Gastroesophageal sphincter (tissue), 4 donors: ENCODE measurements at regions not wholly inside any gene's neighbourhood (a gene's known extent, or its start where the extent isn't known, plus 50 kb on each side); places are given as distances from the start of the nearest gene placed in this dataset.

ENCODE experiments used
- ATAC-seq: fragments of 150-250 bp; one replicate; pipeline ENCODE4 v1.9.1; 2016; ENCODE audit warnings: mild to moderate bottlenecking, moderate library complexity
- H3K27ac ChIP-seq, 4 donors: fragments of 200-600 bp; sonication (generic) in 3 of 4; 1 replicate in 3 of 4; 2 replicates in 1 of 4; pipeline ENCODE4 v1.5.1; 2016 to 2019
- H3K27me3 ChIP-seq: fragments of 200-600 bp; sonication (generic); one replicate; pipeline ENCODE4 v1.5.1; 2019
- H3K36me3 ChIP-seq, 2 donors: fragments of 200-600 bp; sonication (generic); one replicate each; pipeline ENCODE4 v1.5.1; 2019; ENCODE audit warnings: control low read depth in 1 of 2
- H3K4me1 ChIP-seq, 3 donors: fragments of 200-600 bp; sonication (generic); 1 replicate in 2 of 3; 2 replicates in 1 of 3; pipeline ENCODE4 v1.5.1; 2016 to 2019; ENCODE audit warnings: control low read depth in 2 of 3
- H3K4me3 ChIP-seq, 2 donors: fragments of 200-600 bp; sonication (generic); one replicate each; pipeline ENCODE4 v1.5.1; 2019; ENCODE audit warnings: mild to moderate bottlenecking in 1 of 2, moderate library complexity in 1 of 2
- H3K9me3 ChIP-seq, 3 donors: fragments of 200-600 bp; sonication (generic); one replicate each; pipeline ENCODE4 v1.5.1; 2017 to 2019; ENCODE audit warnings: control low read depth in 2 of 3
- EP300 ChIP-seq: sonication (generic); formaldehyde crosslinking; IDR thresholded peaks from one replicate; pipeline ENCODE4 v1.6.1; 2017; ENCODE audit warnings: antibody characterized with exemption, mild to moderate bottlenecking
- POLR2A ChIP-seq, 2 donors: fragments of 450-650 bp; IDR thresholded peaks; one replicate each; pipeline ENCODE4 v1.6.1; 2017; ENCODE audit warnings: antibody characterized with exemption in 2 of 2, mild to moderate bottlenecking in 2 of 2, moderate library complexity in 1 of 2
- POLR2AphosphoS5 ChIP-seq: sonication (generic); formaldehyde crosslinking; IDR thresholded peaks from one replicate; pipeline ENCODE4 v1.6.1; 2017; ENCODE audit warnings: antibody characterized with exemption
- WGBS, 2 donors: methylation state at CpG; one replicate each; pipeline ENCODE4 v1.1.5; 2018; ENCODE audit warnings: low coverage in 1 of 2; 5-methylcytosine and 5-hydroxymethylcytosine counted together
- TF ChIP-seq, protein P1 (sequence below), 4 experiments: fragments of 200-600 bp in 2 of 4; fragments of 450-650 bp in 2 of 4; sonication (generic) in 1 of 4; IDR thresholded peaks; one replicate each; pipeline ENCODE4 v1.5.1; 2017 to 2019; ENCODE audit warnings: antibody characterized with exemption in 4 of 4, mild to moderate bottlenecking in 2 of 4, moderate library complexity in 2 of 4

DNA sequence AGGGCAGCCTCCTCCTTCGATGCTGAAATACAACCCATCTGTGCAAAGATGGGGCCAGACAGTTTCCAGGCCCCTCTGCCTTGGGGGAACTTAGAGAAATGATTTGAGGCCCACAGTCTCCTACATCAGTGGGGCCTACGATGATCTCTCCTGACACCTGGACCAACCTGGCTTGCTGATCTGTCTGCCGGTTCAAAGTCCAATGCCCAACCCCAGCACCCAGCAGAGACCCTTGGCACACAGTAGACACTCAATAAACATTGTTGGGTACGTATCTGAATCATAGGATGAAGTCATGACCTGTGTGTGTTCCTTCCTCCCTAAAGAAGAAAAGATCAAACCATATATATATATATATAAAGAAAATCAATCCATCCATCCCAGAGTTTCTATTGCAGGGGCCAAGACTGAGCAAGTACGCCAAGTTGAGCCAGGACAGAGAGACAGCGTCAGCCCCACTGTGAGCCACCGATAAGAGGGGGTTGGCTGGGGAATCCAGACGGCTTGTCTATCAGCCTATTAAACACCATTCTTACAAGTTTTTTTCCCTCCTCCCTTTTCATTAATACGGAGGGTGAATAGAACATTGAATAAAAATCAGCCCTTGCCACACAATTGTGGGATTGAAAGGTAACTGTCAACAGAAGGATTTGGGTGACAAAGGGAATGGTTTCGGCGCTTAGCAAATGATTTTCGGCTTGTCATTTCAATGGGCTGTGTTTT, 244.1 kb downstream of the MN1 start:
- ATAC-seq: no peak
- H3K4me3 ChIP-seq: no peak overlapping the region
- TF ChIP-seq POLR2A (IDR thresholded peaks at IDR 0.05): no peak
- peaks cover 0 to 6% (median 0%) of the 10 kb centered on the region in 3 donors for H3K9me3 ChIP-seq
- H3K27me3 ChIP-seq: no peaks in the 10 kb centered on the region
- H3K27ac ChIP-seq: no peak overlapping the region
- H3K36me3 ChIP-seq: no peaks in the 10 kb centered on the region
- WGBS, 2 donors: 80% methylated on average over 8 to 11 of the region's 12 CpGs
- peaks cover 0 to 8% (median 0%) of the 10 kb centered on the region in 3 donors for H3K4me1 ChIP-seq

DNA sequence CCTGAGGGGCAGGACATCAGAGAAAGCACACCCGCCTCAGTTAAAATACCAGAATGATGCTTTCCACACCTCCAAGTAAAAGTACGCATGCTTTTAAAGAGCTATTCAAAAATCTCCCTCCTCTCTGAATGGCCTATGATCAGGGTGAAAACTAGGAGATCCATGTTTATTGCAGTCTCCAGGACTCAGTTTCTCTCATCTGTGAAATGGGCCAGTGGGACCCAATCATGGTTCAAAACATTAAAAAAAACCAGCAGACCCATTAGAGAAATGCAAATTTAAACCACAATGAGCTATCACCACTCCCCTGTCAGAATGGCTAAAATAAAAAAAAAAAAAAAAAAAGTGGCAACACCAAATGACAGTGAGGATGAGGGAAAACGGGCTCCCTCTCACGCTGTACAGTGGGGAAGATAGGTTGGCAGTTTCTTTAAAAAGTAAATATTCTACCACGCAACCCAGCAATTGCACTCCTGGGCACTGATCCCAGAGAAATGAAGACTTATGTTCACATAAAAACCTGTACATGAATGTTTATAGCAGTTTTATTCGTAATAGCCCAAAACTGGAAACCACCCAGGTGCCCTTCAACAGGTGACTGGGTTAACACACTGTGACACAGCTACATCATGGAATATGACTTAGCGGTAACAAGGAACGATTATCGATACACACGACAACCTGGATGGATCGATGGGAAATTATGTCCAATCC, 242.7 kb downstream of the MN1 start:
- TF ChIP-seq POLR2A (IDR thresholded peaks at IDR 0.05) (no peak), POLR2AphosphoS5 (no peak), EP300 (no peak)
- TF ChIP-seq, protein P1, sequence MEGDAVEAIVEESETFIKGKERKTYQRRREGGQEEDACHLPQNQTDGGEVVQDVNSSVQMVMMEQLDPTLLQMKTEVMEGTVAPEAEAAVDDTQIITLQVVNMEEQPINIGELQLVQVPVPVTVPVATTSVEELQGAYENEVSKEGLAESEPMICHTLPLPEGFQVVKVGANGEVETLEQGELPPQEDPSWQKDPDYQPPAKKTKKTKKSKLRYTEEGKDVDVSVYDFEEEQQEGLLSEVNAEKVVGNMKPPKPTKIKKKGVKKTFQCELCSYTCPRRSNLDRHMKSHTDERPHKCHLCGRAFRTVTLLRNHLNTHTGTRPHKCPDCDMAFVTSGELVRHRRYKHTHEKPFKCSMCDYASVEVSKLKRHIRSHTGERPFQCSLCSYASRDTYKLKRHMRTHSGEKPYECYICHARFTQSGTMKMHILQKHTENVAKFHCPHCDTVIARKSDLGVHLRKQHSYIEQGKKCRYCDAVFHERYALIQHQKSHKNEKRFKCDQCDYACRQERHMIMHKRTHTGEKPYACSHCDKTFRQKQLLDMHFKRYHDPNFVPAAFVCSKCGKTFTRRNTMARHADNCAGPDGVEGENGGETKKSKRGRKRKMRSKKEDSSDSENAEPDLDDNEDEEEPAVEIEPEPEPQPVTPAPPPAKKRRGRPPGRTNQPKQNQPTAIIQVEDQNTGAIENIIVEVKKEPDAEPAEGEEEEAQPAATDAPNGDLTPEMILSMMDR (IDR thresholded peaks at IDR 0.05): no peak

DNA sequence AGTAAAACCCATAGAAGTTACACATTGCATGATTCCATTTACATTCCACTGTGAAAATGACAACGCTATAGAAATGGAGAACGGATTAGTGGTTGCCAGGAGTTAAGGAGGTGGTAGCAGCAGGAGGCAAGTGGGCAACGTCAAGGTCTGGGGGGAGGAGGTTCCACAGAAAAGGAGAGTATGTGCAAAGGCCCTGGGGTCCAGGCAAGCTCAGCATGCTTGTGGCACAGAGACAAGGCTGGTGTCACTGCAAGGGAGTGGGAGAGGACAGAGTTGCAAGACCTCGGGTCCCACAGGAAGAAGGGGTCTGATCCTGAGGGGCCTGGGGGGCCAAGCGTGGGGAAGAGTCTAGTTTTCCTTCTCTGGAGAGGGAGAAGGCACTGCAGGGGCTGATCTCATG, 240.8 kb downstream of the MN1 start:
- Histone ChIP-seq H3K9me3 (peaks cover 0 to 6% (median 0%) of the 10 kb centered on the region in 3 donors), H3K4me1 (no peaks in the 10 kb centered on the region), H3K27me3 (peaks cover 4% of the 10 kb centered on the region), H3K27ac (no peak overlapping the region), H3K4me3 (no peak overlapping the region), H3K36me3 (no peaks in the 10 kb centered on the region)
- ATAC-seq: no peak
- no peak for TF ChIP-seq POLR2AphosphoS5
- TF ChIP-seq EP300: no peak
- TF ChIP-seq, protein P1 (IDR thresholded peaks at IDR 0.05): no peak
- TF ChIP-seq POLR2A (IDR thresholded peaks at IDR 0.05): no peak
- WGBS, 2 donors: 92% methylated on average over 4 of the region's 5 CpGs; no CpG with 5 or more reads in 1 of the 2 donors

More for the DNA sequence above, 242.7 kb downstream of the MN1 start:
- ATAC-seq: no peak
- Histone ChIP-seq H3K36me3 (no peaks in the 10 kb centered on the region), H3K4me1 (peaks cover 0 to 8% (median 0%) of the 10 kb centered on the region in 3 donors), H3K4me3 (no peak overlapping the region), H3K9me3 (no peaks in the 10 kb centered on the region), H3K27me3 (peaks cover under 1% of the 10 kb centered on the region), H3K27ac (no peak overlapping the region)
- 57 to 61% methylated on average over 9 to 10 of the region's 11 CpGs for WGBS, 2 donors

DNA sequence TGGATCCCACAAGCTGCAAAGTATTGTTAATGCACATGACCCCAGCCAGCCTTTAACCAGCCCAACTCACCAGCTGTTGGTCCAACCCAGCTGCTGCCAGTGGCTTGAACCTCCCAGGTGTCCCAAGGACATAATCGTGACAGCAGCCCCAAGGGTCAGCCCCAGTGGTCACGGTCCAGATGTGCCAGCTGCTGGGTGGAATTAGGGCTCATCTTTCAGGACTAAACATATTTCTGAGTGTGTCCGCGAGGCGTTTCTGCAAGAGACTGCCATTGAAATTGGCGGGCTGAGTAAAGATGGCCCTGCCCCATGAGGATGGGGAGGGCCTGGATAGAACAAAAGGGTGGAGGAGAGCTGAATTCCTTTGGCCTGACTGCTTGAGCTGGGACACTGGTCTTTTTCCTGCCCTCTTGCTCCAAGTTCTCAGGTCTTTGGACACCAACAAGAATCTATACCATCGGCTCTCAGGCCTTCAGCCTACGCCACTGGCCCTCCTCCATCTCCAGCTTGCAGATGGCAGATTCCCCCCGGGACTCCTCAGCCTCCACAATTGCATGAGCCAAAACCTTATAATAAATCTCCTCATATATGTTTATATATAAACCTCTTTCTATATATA, 240.2 kb downstream of the MN1 start:
- ATAC-seq: no peak

DNA sequence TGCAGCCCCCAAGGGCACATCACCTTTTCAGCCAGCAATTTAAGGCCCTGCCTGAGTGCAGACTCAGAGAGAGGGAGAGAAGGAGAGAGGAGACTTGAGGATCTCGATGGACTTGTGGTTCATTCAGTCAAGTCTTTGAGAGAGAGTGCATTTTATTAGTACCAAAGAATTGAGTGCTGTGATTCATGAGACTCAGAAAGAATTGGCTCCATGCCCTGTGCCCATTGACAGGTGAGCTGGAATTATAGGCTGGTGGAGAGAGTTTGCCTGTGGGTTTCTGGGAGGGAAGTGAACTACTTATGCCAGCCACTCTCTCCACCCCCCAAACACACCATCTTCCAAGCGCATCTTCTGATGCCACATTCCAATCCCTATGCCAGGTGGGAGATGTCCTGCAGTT, 236.8 kb downstream of the MN1 start:
- Histone ChIP-seq H3K9me3 (peaks cover 0 to 6% (median 0%) of the 10 kb centered on the region in 3 donors), H3K4me3 (no peak overlapping the region), H3K4me1 (no peaks in the 10 kb centered on the region), H3K27me3 (peaks cover 4% of the 10 kb centered on the region), H3K36me3 (no peaks in the 10 kb centered on the region), H3K27ac (no peak overlapping the region)
- 100% methylated on average over 1 of the region's 2 CpGs; no CpG with 5 or more reads in 1 of the 2 donors for WGBS, 2 donors
- TF ChIP-seq POLR2AphosphoS5 (no peak), POLR2A (IDR thresholded peaks at IDR 0.05) (no peak), EP300 (no peak)
- TF ChIP-seq, protein P1 (IDR thresholded peaks at IDR 0.05): no peak
- ATAC-seq: no peak

More for the DNA sequence above, 240.2 kb downstream of the MN1 start:
- Histone ChIP-seq H3K36me3 (no peaks in the 10 kb centered on the region), H3K4me1 (no peaks in the 10 kb centered on the region), H3K27ac (no peak overlapping the region), H3K27me3 (peaks cover 4% of the 10 kb centered on the region), H3K4me3 (no peak overlapping the region), H3K9me3 (peaks cover 0 to 6% (median 0%) of the 10 kb centered on the region in 3 donors)
- WGBS, 2 donors: 55 to 83% methylated on average over 1 to 7 of the region's 9 CpGs
- TF ChIP-seq, protein P1 (IDR thresholded peaks at IDR 0.05): no peak
- TF ChIP-seq EP300: no peak
- no peak for TF ChIP-seq POLR2AphosphoS5
- no peak for TF ChIP-seq POLR2A (IDR thresholded peaks at IDR 0.05)
